PC-9 (cell line): ENCODE measurements at regions not wholly inside any gene's neighbourhood (a gene's known extent, or its start where the extent isn't known, plus 50 kb on each side); places are given as distances from the start of the nearest gene placed in this dataset.

Experiments
- EZH2 ChIP-seq: fragments of 200-600 bp; sonication (generic); IDR thresholded peaks from 2 replicates; pipeline ENCODE4 v1.8.0; 2017; ENCODE audit warnings: antibody characterized with exemption, low read depth
- TF ChIP-seq, protein P1 (sequence below): fragments of 200-600 bp; sonication (generic); conservative IDR thresholded peaks from 2 replicates; pipeline ENCODE4 v1.6.1; 2017; ENCODE audit warnings: mixed run types, antibody characterized with exemption, mild to moderate bottlenecking, moderate library complexity

GRCh38 chr1:67952071-67952470, 98.4 kb downstream of the DIRAS3 start:
- TF ChIP-seq, protein P1, sequence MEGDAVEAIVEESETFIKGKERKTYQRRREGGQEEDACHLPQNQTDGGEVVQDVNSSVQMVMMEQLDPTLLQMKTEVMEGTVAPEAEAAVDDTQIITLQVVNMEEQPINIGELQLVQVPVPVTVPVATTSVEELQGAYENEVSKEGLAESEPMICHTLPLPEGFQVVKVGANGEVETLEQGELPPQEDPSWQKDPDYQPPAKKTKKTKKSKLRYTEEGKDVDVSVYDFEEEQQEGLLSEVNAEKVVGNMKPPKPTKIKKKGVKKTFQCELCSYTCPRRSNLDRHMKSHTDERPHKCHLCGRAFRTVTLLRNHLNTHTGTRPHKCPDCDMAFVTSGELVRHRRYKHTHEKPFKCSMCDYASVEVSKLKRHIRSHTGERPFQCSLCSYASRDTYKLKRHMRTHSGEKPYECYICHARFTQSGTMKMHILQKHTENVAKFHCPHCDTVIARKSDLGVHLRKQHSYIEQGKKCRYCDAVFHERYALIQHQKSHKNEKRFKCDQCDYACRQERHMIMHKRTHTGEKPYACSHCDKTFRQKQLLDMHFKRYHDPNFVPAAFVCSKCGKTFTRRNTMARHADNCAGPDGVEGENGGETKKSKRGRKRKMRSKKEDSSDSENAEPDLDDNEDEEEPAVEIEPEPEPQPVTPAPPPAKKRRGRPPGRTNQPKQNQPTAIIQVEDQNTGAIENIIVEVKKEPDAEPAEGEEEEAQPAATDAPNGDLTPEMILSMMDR = no peak
- no peak for TF ChIP-seq EZH2
